Heart right ventricle (tissue), 16 donors: ENCODE measurements at regions not wholly inside any gene's neighbourhood (a gene's known extent, or its start where the extent isn't known, plus 50 kb on each side); places are given as distances from the start of the nearest gene placed in this dataset.

ENCODE experiments used
- ATAC-seq, 8 donors: fragments of 200-7000 bp; cut with Tn5 transposase; one replicate each; pipeline ENCODE4 v1.9.1; 2020; ENCODE audit warnings: mild to moderate bottlenecking in 8 of 8, moderate library complexity in 8 of 8, moderate number of reproducible peaks in 1 of 8
- DNase-seq, 2 donors: peaks; one replicate each; pipeline ENCODE4 v3.0.0-alpha.2; 2020
- H3K27ac ChIP-seq, 10 donors: fragments of 200-600 bp; sonication (generic) in 2 of 10; one replicate each; pipeline versions ENCODE4 v1.5.0 to v1.8.0; 2020 to 2022; ENCODE audit warnings: mild to moderate bottlenecking in 3 of 10
- H3K27me3 ChIP-seq, 7 donors: fragments of 200-600 bp; one replicate each; pipeline ENCODE4 v1.8.0; 2021 to 2022; ENCODE audit warnings: mild to moderate bottlenecking in 2 of 7
- H3K36me3 ChIP-seq, 9 donors: fragments of 200-600 bp; sonication (generic) in 1 of 9; one replicate each; pipeline versions ENCODE4 v1.5.0 to v1.8.0; 2020 to 2022; ENCODE audit warnings: mild to moderate bottlenecking in 2 of 9
- H3K4me1 ChIP-seq, 9 donors: fragments of 200-600 bp; sonication (generic) in 1 of 9; one replicate each; pipeline versions ENCODE4 v1.5.0 to v1.8.0; 2020 to 2022; ENCODE audit warnings: mild to moderate bottlenecking in 4 of 9
- H3K4me3 ChIP-seq, 10 donors: fragments of 200-600 bp; sonication (generic) in 2 of 10; one replicate each; pipeline versions ENCODE4 v1.5.0 to v1.8.0; 2020 to 2022; ENCODE audit warnings: mild to moderate bottlenecking in 7 of 10, moderate library complexity in 2 of 10
- H3K9me3 ChIP-seq, 11 donors: fragments of 200-600 bp in 10 of 11; sonication (generic) in 2 of 11; one replicate each; pipeline versions ENCODE4 v1.5.0 to v1.8.0; 2013 to 2022; ENCODE audit warnings: mild to moderate bottlenecking in 2 of 11, control low read depth in 1 of 11, moderate library complexity in 1 of 11
- WGBS, 2 donors: extraction: QIAGEN DNeasy Blood & Tissue Kit; methylation state at CpG; one replicate each; pipeline ENCODE4 v1.1.7; 2013; ENCODE audit warnings: inconsistent platforms in 1 of 2; 5-methylcytosine and 5-hydroxymethylcytosine counted together
- intact Hi-C, 10 donors: fragments of 100-400 bp; cut with DNase I; formaldehyde crosslinking; loops; one replicate each; pipeline versions ENCODE4 v1.11.1 to v1.14.2; 2022
- TF ChIP-seq, protein P1 (sequence below), 9 donors: fragments of 200-600 bp; sonication (generic) in 2 of 9; IDR thresholded peaks; one replicate each; pipeline versions ENCODE4 v1.5.0 to v1.8.0; 2021 to 2022; ENCODE audit warnings: antibody characterized with exemption in 9 of 9, mild to moderate bottlenecking in 5 of 9, moderate library complexity in 1 of 9
- donor health status: Arrhythmogenic right ventricular cardiomyopathy.
- donor health status: ischemic (EF 13 %, LVEDD 7.1; RV severe dilation, severe dysfunction).
- donor health status: healthy with polysubstance abuse.
- donor health status: DM: no; HTN: yes; CAD: no.
- donor health status: DM: no; HTN: no; CAD: no.
- donor health status: ischemic (EF 25% LVEDD 6.9; RV normal size, moderate dysfunction).
- donor health status: ischemic (EF 25% LVEDD 5.7; RV mildly dilated, moderate dysfunction).
- donor health status: healthy.
- donor health status: DM: yes; HTN: yes; CAD: no.
- donor health status: Ischemic cardiomyopathy.
- donor health status: ischemic (EF 35%, LVEDD 5.7; RV mildly dilated, moderate dysfunction).
- donor health status: nonischemic (EF 11% LVEDD 7.7; RV severe dilation, severe dysfunction).
- donor health status: DM: yes; HTN: yes; CAD: no.
- donor health status: PGD.
- donor health status: ischemic (EF 29% LVEDD 5.4; RV normal size, mild dysfunction).
- donor health status: nonischemic (EF 23%, LVEDD 6.1; RV moderate dilation, normal function).

DNA sequence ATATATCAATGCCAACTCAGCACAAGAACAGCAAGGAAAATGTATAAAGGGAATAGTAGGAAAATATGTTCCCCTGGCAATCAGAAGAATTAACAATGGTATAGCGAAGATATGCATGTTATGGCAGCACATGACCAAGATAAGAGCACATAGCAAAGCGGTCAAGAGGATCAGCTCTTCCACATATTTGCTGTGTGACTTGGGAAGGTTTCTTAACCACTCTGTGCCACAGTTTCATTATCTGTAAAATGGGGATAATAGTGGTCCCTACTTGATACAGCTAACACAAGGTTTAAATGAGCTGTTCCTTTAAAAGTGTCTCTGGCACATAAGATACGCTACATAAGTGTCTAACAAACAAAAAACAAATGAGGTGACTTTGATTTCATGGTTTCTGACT lies 77.9 kb upstream of the PIP5K1B start:
- H3K36me3 ChIP-seq, result no peaks in the 10 kb centered on the region
- 87 to 91% methylated on average over 3 of the region's 3 CpGs for WGBS, 2 donors
- no peaks in the 10 kb centered on the region for H3K9me3 ChIP-seq
- intact Hi-C loops, result no loop called here
- peaks cover 0 to 7% (median 0%) of the 10 kb centered on the region in 9 donors for H3K4me1 ChIP-seq
- H3K27ac ChIP-seq, result no peak overlapping the region
- no peak for ATAC-seq
- TF ChIP-seq, protein P1, sequence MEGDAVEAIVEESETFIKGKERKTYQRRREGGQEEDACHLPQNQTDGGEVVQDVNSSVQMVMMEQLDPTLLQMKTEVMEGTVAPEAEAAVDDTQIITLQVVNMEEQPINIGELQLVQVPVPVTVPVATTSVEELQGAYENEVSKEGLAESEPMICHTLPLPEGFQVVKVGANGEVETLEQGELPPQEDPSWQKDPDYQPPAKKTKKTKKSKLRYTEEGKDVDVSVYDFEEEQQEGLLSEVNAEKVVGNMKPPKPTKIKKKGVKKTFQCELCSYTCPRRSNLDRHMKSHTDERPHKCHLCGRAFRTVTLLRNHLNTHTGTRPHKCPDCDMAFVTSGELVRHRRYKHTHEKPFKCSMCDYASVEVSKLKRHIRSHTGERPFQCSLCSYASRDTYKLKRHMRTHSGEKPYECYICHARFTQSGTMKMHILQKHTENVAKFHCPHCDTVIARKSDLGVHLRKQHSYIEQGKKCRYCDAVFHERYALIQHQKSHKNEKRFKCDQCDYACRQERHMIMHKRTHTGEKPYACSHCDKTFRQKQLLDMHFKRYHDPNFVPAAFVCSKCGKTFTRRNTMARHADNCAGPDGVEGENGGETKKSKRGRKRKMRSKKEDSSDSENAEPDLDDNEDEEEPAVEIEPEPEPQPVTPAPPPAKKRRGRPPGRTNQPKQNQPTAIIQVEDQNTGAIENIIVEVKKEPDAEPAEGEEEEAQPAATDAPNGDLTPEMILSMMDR (IDR thresholded peaks at IDR 0.05), result no peak
- H3K4me3 ChIP-seq, result no peak overlapping the region
- no peak for DNase-seq
- no peaks in the 10 kb centered on the region for H3K27me3 ChIP-seq

GRCh38 chr9:68627594-68627993 lies 77.4 kb upstream of the PIP5K1B start:
- intact Hi-C loops, result no loop called here
- Histone ChIP-seq H3K36me3 (no peaks in the 10 kb centered on the region), H3K27ac (no peak overlapping the region), H3K9me3 (no peaks in the 10 kb centered on the region), H3K27me3 (no peaks in the 10 kb centered on the region), H3K4me3 (no peak overlapping the region), H3K4me1 (peaks cover 0 to 7% (median 0%) of the 10 kb centered on the region in 9 donors)
- DNase-seq, result no peak
- no peak for ATAC-seq
- TF ChIP-seq, protein P1 (IDR thresholded peaks at IDR 0.05), result no peak
- 45 to 56% methylated on average over 2 of the region's 2 CpGs for WGBS, 2 donors

DNA sequence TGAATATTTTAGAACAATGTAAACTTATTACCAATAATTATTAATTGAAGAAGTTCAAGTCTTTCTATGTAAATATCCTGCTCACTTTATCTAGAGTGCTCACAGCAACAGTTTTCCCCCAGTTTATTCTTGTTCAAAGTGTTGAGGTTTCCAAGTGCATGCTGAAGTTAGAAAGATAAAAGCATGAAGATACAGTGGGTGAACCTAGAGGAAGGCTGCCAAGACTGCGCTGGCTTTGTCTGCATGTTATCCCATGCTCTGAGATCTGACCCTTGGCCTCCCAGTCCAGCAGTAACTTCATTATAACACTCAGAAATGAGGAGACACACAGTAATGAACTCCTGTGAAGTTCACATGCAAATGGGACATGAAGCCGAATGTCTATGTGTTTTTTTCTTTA lies 76.0 kb upstream of the PIP5K1B start:
- TF ChIP-seq, protein P1 (IDR thresholded peaks at IDR 0.05), result no peak
- intact Hi-C loops, result no loop called here
- H3K36me3 ChIP-seq, result no peaks in the 10 kb centered on the region
- 37 to 50% methylated on average over 2 of the region's 2 CpGs for WGBS, 2 donors
- peaks cover 0 to 7% (median 0%) of the 10 kb centered on the region in 9 donors for H3K4me1 ChIP-seq
- H3K27ac ChIP-seq, result no peak overlapping the region
- no peak overlapping the region for H3K4me3 ChIP-seq
- H3K9me3 ChIP-seq, result no peaks in the 10 kb centered on the region
- peak in 5 of 8 donors; percentile 27 to 81 (median 66) for ATAC-seq
- DNase-seq, result peak; percentile 9 to 29
- no peaks in the 10 kb centered on the region for H3K27me3 ChIP-seq

- Histone ChIP-seq H3K27ac (no peak overlapping the region), H3K9me3 (no peaks in the 10 kb centered on the region), H3K36me3 (no peaks in the 10 kb centered on the region), H3K4me1 (peaks cover 0 to 7% (median 0%) of the 10 kb centered on the region in 9 donors), H3K4me3 (no peak overlapping the region), H3K27me3 (no peaks in the 10 kb centered on the region)
- DNase-seq (no peak), ATAC-seq (no peak)
- intact Hi-C loops, result loop anchor here in 2 of 10 donors (10.0 kb wide), 3 partner anchors 53 to 63 kb away; no protein-coding TSS in a partner anchor
- TF ChIP-seq, protein P1 (IDR thresholded peaks at IDR 0.05), result no peak
- WGBS, 2 donors, result 58 to 68% methylated on average over 1 of the region's 1 CpG
Observed at GRCh38 chr9:68631811-68632210, 73.2 kb upstream of the PIP5K1B start.
